DMS153 treated with DMSO at 0.1 percent for 48 hours (cell line): ENCODE measurements at regions not wholly inside any gene's neighbourhood (a gene's known extent, or its start where the extent isn't known, plus 50 kb on each side); places are given as distances from the start of the nearest gene placed in this dataset.
"Not testable (repeated sequence)": the region's sequence is repeated elsewhere in the genome, so short reads cannot be mapped to it uniquely, and the experiment has no call there.

Experiments
- DNase-seq: peaks from one replicate; lab custom pipeline; 2025; ENCODE audit not compliant: unreplicated experiment; lab: John Stamatoyannopoulos, UW

DNA sequence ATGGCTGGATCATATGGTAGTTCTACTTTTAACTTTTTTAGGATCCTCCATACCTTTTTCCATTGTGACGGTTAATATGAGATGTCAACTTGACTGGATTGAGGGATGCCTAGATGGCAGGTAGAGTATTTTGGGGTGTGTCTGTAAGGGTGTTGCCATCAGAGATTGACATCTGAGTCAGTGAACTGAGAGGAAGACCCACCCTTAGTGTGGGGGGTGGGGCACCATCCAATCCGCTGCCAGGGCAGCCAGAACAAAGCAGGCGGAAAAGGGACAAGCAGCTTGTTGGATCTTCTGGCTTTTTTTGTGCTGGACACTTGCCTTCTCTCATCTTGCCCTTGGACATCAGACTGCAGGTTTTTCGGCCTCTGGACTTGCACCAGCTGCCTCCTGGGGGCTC lies 168.5 kb upstream of the CXCL13 start:
- no peak for DNase-seq

DNA sequence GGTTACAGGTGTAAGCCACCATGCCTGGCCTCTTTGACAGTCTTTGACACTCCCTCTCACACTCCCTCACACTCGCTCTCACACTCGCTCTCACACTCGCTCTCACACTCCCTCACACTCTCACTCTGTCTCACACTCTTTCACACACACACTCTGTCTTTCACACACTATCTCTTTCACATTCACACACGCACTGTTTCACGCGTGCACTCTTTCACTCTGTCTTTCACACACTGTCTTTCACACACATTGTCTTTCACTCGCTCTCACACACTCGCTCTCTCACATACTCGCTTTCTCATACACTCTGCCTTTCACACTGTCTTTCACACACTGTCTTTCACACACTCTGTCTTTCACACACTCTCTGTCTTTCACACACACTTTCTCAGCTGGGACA lies 167.1 kb upstream of the CXCL13 start:
- DNase-seq = no peak

DNA sequence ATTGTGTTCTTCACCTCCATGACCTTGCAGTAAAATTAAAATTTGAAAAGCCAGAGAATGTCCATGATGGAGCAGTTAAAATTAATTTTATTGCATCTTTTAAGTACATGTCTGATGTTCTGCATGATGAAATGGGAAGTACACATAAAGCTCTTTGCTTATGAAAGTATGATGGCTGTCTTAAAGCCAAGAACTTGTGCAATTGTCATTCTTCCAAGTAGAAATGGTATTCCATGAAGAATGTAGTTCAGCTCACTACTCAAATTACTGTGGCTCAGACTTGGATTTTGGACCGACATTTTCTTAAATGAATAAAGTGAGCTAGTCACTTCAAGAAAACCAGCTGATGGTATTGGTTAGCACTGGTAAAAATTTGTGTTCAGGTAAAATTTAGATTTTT lies 161.7 kb upstream of the CXCL13 start:
- DNase-seq = no peak

DNA sequence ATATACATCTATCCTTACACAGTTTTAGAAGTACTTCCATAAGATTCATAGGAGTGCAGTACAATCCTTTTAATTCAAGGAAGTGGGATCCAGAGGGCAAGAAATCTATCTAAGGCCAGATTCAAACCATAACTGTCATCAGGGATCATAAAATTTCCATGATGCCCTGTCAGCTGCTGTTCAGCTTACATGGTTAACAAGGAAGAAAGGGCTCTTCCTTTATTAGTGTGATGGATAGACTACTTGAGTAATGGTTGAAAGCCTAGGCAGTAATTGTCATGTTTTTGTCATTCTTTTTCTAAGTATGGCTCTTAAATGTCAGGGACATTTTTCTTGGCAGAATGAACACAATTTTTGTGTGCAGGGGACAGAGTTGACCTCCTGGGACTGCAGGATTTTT lies 159.8 kb upstream of the CXCL13 start:
- no peak for DNase-seq

DNA sequence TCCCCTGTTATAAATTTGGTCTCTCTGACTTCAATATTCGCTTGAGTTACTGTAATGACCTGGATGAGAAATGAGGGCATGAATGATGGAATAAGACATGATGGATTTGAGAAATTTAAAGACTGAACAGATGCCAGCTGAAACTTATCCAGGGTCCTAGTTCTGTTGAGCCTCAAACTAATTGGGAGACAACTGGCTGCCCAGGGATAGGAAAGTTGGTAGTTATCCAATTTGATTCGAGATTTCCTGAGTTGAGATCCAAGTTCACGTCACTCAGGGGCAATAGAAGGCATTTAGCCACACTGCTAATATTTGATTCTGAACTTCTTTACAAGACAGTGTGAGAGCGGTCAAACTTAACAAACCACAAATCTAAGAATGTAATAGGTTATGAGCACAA lies 159.0 kb upstream of the CXCL13 start:
- DNase-seq = no peak

DNA sequence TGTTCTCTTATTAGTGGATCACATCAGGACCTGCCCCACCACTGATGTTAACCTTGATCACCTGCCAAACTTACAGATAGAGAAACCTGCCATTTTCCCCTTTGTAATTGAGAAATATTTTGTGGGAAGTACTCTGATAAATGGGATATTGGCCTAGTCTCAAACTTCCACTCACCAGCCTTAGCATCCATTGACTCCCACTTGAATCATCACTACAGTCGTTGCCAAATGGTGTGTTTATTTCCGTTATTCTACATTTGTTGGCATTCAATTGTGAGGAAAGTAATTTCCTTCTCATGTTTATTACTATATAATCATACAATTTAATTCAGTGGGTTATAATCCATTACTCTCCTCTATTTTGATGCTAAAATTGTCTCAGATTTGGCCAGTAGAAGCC lies 156.4 kb upstream of the CXCL13 start:
- DNase-seq = no peak

DNA sequence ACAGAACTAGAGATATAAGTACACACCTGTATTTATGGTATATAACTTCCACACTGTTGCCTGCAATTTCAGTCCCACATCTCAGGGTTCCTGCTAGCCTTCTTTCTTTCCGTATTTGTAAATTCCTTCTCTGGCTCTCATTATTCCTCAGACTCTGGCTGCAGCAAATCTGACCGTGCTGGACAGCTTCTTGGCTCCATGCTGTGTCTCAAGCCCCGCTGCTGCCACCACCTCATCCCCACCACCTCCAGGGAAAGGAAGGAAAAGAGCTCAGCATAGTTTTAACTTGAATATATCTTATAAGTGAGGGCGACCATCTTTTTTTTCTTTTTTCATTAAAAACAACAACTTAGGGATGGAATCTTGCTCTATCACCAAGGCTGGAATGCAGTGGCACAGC lies 155.6 kb upstream of the CXCL13 start:
- no peak for DNase-seq

DNA sequence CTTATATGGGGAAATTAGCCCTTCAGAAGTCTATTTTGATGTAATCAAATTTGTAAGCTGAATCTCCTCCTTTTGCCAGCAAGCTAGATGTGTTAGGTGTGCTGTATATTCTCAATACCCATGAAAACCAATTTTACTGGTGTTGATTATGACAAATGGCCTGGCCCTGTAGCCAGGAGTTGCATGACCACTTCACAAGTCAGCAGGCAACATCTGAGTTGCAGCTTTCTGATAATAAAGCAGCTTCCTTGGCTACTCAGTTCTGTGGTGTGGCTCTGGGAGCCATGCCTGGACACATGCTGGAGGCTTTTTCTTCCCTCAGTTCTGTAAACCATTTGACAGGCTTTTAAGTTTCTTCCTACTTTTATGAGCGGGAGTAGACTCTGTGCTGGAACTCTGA lies 154.1 kb upstream of the CXCL13 start:
- DNase-seq = no peak

DNA sequence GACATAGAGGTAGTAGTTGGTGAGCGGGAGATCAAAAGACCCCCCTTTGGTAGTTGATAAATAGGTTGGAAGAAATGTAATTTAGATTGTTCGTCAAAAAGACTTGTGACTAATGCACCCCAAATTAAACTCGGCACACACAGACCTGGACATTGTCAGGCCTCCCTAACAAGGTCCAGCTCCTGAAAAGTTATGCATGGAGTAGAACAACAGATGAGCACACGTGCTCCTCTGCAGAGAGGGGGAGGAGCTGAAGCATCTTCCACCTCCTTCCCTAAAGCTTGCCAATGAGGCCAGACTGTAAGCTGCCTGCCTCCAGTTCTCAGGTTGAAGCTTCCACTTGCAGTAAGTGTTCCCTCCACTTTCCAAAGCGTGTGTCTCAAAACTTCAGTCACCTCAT lies 153.5 kb upstream of the CXCL13 start:
- not testable (repeated sequence) for DNase-seq

DNA sequence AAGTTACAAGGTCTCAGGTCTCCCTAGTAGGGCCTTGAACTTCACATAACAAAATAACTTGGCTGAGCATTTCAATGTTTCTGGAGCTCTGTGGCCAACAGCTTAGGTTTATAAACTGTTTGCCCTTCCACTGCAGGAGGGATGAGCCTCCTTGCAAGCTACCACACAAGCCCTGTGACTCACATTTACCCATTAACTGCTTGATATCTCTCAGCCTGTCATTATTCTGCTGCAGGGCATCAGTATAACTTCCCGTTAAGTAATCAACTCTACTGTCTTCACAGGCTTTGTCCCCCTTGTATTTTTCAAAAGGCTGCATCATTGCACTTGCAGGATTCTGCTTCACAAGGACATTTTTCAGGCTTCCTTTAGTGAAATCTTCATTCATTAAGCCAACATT lies 151.7 kb upstream of the CXCL13 start:
- no peak for DNase-seq

DNA sequence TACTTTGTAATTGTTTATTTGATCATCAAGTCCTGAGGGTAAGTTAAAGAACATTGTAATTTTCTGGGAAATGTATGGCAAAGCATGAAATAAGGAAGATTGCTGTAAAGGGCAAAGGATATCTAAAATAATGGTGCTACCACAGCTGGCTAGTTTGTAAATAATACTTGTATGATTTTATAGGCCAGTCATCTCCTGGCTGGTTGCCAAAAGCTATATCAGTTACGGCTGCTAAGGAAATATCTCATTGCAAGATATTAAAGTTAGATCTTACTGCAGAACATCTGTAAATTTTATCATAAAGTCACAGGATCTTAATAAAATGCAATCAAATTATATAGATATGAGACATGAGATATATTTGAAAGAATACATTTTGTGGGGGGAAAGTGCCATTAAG lies 150.8 kb upstream of the CXCL13 start:
- no peak for DNase-seq

DNA sequence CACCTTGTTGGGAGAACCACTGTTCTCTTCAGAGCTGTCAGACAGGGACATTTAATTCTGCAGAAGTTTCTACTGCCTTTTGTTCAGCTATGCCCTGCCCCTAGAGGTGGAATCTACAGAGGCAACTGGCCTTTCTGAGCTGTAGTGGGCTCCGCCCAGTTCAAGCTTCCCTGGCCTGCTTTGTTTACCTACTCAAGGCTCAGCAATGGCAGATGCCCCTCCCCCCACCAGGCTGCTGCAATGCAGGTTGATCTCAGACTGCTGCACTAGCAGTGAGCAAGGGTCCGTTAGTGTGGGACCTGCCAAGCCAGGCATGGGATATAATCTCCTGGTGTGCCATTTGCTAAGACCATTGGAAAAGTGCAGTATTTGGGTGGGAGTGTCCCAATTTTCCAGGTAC lies 141.5 kb upstream of the CXCL13 start:
- DNase-seq = not testable (repeated sequence)

DNA sequence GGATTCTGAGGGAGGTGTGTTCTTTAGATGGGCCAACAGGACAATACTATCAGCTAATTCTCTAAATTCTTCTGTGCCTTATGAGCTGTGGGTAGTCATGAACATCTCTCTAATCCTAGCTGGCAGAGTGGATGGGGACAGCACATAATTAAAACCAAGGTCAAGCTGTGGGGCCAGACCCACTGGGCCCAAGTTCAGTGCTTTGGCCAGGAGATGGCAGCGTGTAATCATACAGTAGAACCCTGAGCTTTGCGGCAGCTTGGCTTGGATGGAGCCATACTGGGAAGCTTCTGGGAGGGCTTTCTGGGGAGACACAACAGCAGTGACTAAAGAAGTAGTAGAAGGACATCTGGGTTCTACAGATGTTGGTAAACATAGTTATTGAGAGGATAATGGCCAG lies 140.3 kb upstream of the CXCL13 start:
- DNase-seq = no peak

DNA sequence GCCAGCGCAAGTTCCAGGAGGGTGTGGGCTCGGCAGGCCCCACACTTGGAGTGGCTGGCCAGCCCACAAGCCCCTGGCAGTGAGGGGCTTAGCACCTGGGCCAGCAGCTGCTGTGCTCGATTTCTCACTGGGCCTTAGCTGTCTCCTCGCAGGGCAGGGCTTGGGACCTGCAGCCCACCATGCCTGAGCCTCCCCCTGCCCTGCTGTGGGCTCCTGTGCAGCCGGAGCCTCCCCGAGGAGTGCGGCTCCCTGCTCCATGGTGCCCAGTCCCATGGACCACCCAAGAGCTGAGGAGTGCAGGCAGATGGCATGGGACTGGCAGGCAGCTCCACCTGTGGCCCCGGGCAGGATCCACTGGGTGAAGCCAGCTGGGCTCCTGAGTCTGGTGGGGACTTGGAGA lies 139.2 kb upstream of the CXCL13 start:
- DNase-seq = no peak

DNA sequence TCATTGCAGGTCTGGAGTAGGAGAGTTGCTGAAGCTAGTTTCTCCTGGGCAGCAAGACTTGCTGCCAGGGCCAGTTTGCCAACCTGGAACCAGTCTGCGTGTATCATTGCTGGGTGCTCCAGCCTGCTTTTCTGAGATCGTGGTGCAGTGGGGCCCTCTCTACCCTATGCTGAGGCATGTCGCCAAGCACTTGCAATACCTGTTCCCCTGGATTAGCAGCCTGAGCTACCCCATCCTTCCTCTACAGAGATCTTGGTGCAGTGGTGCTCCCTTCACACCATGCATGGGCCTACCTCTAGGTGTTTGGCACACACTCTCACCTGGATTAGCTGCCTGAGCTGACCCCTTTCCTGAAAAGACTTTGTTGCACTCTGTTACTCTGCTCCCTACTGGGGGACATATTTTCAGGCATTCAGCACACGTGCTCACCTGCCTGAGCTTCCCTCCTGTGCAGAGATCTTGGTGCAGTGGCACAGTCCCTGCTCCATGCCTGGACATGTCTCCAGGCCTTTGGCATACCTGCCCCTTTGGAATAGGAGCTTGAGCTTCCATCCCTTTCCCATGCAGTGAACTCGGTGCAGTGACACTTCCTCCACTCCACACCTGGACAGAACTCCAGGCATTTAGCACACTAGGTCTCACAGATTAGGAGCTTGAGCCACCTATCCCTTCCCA lies 133.7 kb upstream of the CXCL13 start:
- no peak for DNase-seq

DNA sequence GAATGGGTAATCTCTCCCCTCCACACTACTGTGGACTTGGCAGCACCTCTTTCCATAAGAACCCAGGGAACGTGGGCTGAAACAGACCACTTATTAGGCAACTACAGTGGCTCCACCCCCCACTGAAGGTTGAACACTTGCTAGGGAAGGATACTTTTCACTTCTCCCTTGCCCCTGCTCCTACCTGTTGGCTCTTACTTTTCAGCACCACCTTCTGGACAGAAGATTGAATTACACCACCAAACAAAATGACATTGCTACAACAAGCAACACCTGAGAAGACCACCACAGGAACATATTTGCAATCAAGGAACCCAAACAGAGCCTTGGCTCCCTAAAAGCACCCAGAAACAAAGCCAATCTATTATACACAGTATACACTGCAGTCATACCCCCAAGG lies 132.1 kb upstream of the CXCL13 start:
- no peak for DNase-seq

DNA sequence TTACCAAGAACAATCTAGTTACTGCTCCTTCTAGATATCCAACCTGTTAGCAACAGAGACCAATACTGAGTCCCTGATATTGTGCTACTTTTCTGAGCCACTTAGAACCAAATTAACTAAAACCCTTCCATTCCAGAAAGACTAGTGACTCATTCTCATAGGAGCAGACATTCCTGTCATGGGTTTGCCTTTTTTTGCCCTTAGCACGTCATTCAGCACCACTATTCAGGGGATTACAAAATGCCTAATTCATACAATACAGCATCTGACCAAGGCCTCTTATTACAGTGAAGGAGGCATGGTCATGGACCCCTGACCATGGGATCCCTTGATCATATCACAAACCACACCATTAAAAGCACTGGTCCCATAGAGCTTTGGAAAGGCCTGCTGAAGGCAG lies 123.8 kb upstream of the CXCL13 start:
- no peak for DNase-seq

DNA sequence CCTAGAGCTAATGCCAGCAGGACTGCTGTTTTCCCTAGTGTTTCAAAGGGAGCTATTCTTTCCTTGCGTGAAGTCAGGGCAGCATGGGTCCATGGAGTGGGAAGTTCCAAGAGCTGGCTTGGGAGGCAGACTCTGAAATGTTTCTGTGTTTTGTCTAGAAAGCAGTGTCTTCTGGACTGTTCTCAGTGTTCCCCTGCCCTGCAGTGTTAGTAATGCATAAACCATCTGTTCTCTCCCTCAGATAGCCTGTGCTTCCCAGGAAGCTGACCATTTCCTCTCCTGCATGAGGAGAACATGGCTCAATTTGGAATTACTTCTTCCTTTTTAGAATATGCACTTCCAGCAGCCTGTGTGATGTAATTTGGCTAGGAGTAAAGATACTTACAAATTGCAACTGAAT lies 116.7 kb upstream of the CXCL13 start:
- no peak for DNase-seq

DNA sequence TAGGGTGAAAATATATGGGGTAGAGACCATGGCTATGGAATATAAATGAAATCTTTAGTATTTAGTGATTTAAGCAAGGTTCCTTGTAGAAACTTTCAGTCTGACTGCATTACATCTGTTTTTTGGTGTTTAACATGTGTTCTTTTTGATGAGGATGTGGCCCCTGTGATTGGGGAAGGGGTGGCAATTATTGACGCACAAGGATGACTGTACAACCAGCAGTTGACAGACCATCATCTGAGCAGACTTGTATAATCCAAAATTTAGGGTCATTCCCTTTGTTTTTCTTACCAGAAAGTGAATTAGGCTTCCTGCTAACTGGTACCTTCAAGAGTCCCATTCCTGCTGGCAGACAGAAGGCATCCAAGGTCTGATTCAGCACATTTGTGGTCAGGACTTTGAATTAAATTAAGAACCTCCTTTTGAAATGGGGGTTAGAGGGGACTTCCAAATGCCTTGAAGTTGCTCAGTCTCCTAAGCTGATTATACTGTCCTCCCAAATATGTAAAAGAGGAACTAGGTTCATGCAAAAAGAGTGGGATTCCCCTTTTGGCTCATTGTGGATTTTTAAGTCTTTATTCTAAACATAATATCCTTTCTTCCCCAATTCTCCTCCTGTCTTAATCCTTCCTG lies 112.4 kb upstream of the CXCL13 start:
- no peak for DNase-seq

DNA sequence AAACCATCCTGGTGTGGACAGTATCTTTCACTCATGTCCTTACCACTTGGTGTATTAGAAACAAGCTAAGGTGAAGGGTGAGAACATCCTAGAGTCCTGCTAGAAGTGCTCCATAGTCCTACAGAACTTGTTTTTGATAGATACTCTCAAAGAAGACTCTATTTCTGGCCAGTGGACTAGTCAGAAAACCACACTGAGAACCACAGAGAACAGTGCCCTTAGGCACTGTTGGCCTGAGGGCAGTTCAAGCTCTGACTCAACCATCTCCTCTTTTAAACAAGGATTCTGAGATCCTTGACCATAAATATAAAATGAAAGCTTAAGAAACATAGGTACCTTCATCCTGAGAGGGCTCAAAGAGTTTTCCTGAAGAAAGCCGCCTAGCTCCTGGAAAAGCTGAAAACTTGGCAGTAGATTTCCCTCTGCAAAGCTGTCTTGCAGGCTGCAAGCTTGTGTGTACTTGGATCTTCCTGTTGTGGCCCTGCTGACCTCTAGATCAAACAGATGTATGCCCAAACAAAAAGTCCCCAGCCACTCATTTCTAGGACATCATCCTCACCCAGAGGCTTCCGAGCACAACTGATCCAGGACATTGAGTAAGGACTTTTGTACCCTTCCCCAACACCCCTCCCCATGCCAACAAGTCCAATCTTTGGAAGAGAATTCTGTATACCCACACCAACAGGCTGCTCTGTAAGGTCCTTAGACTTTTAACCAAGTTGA lies 111.6 kb upstream of the CXCL13 start:
- DNase-seq = no peak

DNA sequence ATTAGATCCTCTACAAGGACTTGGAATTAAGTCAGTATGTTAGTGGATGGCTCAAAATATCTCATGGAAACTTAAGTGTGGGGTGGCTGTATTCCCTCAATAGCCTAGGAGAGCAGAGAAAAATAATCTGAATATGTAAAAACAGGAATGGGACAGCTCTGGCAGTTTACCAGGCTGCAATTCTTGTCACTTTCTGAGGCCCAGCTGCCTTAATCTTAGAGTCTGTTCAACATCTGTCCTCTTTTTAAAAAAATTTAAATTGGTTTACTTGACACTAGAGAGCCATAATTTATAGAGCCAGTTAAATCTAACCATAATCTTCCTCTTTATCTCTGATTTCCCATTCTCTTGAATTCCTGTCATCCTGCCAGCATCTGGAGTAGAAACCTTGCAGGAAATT lies 109.2 kb upstream of the CXCL13 start:
- DNase-seq = no peak

DNA sequence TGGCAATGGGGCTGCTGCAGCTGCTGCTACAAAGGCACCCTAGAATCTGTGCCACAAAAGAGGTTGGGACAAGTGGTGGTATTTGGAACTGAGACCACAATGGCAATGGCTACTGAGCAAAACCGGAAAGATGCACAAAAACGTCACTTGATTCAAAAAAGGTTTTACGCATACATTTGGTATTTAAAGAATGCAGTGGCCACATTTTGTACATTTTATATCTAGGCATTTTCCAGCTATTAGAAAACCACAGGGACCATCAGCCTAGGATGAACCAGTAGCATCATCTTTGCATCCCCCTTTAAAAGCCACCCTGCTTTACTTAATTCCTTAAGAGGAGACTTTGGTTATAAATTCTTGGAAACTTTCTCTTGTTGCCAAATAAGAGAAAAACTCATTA lies 104.8 kb upstream of the CXCL13 start:
- no peak for DNase-seq

DNA sequence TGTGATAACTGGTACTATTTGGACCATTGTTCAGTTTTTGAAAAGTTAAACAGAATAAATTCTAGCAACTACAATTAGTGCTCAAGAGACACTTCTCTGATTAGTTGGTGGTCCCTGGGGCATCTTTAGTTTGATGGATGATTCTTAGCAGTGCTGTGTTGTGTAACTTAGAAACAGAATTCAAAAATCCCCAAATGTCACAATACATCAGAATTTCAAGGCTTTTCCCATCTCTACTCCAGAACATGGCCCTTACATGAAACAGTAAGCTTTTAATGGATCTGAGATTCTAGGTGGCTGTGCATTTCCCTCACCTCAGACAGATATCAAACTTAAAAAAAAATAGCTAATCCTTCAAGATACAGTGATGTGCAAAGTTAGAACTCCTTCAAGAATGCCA lies 104.4 kb upstream of the CXCL13 start:
- DNase-seq = no peak
